NCI-H524 treated with DMSO at 0.1 percent for 48 hours (cell line): ENCODE measurements at regions not wholly inside any gene's neighbourhood (a gene's known extent, or its start where the extent isn't known, plus 50 kb on each side); places are given as distances from the start of the nearest gene placed in this dataset.
"Not testable (repeated sequence)": the region's sequence is repeated elsewhere in the genome, so short reads cannot be mapped to it uniquely, and the experiment has no call there.

ENCODE experiments used
- DNase-seq: peaks from one replicate; lab custom pipeline; 2025; lab: John Stamatoyannopoulos, UW

DNA sequence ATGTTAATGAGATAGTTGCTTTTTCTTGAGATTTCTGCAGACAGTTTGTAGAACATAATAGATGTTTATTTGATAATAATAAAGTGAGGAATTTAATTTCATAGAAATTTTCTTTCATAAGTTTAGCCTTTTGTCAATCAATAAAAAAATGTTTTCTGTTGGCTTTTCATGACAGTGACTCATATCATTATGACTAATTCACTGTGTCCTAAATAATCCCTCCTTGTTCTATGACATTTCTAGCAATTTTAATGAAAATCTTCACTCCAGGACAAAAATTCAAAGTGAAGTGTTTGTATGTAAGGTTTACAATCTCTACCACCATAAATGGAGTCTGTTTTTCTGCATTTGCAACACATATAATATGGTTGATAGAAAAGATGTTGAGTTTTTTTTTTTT is 109.9 kb downstream of the UTRN start:
- no peak for DNase-seq

DNA sequence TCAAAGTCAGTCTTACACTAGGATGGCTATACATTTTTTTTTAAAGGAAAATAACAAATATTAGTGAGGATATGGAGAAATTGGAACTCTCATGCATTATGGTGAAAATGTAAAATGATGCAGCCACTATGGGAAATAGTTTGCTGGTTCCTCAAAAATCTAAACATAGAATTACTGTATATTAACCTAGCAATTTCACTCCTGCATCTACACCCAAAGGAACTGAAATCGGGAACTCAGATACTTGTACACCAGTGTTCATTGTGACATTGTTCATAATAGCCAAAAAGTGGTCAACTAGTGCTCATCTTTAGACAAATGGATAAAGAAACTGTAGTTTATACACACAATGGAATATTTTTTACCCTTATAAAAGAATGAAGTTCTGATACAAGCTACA is 110.7 kb downstream of the UTRN start:
- no peak for DNase-seq

DNA sequence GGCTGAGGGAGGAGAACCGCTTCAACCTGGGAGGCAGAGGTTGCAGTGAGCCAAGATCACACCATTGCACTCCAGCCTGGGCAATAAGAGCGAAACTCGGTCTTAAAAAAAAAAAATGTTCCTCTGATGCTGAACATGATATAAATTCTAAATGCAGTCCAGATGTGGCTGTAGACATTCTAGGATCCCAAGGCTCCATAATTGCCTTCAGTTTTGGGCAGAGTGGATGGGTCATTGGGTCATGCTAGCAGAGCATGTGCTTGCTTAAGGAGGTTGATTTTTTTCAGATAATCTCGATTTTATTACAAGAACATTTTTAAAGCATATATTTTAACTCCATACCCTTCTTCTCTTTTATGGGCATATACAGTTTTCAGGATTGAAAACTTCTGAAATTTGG is 112.0 kb downstream of the UTRN start:
- DNase-seq, result no peak

DNA sequence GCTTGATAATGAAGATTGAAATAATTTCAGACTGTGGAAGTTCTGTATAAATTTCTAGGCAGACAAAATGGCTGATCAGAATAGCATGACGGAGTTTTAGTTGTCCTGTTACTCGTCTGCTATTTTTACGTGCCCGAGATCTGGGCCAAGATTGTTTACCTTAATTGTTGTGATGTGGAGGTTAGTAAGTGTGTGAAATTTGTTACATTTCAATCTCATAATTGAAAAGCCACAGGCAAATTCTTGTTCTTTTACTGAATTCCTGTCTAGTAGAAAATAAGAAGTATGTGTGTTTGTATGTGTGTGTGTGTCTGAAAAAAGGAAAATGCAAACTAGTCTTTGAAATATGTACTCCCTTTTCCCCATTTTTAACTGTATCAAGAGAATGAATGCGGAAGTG is 115.2 kb downstream of the UTRN start:
- no peak for DNase-seq

DNA sequence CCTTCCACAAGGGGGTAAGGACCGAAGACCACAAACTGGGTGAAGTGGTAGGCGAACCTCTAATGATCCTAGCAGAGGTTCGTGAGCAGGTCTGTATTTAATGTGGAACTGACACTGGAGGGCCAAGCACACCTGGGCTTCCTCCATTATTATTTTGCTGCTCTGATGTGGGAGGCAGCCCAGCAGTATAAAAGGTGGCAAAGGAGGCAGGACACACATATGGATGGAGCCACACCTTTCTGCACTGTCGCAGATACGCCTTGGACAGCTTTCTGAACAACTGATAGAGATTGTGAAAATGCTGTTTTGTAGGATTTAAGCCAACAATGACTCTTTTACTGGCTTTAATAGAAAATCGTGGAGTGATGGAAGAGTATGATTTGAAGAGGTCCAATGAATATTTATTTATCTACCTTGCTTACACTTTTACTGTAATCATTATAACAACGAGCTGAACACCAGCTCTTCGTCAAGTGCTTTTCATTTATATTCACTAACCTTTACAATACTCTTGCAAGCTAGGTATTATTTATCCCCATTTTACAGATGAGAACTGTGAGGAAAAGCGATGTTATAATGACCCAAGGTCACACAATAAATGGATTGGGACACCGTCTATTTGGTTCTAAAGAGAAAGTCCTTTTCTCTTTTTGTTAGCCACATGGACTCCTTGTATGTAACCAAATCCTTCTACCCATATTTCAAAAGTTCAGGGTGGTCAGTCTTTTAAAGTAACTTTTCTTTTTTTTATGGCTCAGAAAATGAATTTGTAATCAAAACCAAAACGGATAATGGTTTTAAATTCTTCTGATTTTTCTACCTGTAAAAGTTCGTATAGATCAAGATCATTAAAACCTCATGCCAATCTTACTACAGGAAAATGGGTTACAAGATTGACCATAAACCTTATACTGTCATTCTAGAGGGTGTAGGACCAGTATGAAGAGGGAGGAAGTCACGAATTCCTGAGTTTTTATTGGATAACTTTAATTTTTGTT is 116.9 kb downstream of the UTRN start:
- no peak for DNase-seq

DNA sequence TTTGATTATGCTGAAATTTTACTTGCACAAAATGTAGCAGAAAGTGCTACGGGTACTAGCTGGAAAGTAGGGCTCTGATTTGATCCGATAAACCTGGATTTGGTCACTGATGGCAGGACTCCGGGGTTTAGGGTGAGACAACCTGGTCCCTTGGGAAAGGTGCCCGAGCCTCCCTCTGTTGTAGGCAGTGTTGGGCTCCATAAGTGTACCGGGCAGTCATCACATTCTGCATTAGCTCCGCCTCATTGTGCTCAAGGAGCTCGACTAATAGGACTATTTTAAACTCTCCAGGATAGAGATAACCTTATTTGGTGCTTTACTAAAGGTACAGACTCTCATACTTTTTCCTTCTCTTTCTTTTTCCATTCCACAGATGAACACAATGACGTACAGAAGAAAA is 117.6 kb downstream of the UTRN start:
- no peak for DNase-seq

DNA sequence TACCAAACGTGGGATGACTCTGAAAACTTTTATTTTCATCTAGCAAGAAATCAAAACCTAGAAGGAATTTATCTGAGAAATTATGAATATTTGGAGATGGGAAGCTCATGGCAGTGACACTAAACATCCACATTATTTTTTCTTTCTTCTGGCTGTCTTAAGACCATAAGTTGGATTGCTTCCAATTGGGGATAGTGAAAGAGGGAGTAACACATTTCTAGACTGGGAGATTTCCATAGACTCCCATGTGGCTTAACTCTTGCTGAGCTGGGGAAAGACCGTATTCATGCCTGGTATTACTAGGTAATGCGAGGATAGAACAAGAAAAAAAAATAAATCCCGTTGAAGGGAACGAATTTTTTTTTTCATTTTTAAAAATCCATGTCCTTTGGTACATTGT is 120.0 kb downstream of the UTRN start:
- DNase-seq, result no peak

DNA sequence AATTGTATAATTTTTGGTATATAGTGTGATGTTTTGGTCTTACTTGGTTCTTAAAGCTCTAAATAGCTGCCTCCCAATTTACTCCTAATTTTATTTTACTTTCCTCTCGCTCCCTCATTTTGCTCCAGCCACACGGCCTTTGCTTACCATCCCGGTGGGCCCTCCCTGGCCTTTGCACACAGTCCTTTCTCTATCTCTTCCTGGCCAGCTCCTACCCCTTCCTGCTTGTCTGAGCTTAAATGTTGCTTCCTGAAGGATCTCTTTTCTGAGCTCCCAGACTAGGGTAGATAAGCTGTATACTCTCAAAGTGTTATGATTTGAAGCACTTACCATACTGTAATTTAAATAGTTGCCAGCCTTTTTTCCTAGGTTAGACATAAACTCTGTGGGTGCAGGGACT is 121.7 kb downstream of the UTRN start:
- no peak for DNase-seq

DNA sequence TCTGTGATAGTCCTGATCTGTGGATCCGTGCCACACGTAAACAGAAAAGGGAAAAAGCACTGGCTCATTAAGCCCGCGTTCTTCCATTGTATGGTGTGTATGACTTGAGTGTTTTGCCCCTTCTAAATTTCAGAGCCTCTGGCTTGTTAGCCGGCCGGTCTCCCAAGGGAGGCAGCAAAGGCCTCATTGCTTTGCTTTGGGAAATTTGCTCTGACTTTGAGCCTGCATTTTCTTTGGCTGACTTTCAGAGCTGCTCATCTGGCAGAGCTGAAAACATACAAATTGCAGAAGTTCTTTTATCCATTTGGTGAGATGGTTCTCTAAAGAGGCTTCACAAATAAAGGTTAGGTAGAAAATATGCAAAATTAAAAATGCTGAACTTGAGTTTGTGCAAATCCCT is 123.0 kb downstream of the UTRN start:
- DNase-seq, result no peak

DNA sequence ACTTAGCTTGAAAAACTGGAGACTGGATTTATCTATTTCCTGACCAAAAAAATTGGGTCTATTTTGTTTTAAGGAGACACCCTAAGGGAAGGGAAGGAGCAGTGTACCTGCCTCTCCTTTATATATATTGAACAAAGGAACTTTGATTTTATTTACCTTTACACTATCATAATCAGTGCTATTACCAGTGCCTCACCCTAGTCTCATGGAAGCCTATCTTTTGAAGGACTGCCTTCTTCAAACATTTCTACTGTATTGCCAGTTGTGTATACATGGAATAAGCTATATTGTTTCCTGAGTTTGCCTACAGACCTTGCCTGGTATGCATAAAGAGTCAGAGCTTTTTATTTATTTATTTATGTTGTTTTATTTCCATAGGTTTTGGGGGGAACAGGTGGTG is 124.9 kb downstream of the UTRN start:
- DNase-seq, result no peak

DNA sequence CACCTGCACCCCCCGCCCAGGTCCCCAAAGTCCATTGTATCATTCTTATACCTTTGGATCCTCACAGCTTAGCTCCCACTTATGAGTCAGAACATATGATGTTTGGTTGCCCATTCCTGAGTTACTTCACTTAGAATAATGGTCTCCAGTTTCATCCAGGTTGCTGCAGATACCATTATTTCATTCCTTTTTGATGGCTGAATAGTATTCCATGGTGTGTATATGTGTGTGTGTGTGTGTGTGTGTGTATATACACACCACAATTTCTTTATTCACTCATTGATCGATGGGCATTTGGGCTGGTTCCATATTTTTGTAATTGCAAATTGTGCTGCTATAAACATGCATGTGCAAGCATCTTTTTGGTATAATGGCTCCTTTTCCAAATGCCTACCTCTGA is 125.4 kb downstream of the UTRN start:
- DNase-seq, result not testable (repeated sequence)

DNA sequence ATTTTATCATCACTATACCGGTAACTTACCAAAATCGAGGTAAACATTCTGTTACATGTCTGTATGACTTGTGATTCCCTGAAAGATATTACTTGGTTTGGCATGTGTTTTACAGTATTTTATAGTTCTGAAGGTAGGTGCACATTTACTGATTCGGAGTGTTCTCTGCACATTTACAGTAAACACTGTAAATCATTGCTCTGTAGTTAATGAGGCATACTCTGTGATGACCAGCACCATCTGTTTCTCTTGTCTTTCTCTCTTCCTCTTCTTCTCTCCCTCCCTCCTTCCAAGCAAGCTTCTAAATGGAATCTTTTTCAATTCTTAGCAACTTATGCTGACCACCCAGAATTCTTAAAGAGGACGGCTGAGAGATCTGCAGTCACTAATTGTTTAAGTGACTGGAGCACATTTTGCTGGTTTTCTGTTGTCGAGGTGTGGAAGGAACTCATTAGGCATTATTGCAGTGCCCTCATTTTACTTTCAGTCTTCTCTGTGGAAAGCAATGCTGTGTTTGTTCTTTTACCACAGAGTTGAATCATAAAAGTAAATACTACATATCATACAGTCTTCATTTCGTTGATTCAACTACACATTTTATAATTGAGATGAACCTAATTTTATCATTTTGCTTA is 126.5 kb downstream of the UTRN start:
- DNase-seq, result peak; percentile 12

DNA sequence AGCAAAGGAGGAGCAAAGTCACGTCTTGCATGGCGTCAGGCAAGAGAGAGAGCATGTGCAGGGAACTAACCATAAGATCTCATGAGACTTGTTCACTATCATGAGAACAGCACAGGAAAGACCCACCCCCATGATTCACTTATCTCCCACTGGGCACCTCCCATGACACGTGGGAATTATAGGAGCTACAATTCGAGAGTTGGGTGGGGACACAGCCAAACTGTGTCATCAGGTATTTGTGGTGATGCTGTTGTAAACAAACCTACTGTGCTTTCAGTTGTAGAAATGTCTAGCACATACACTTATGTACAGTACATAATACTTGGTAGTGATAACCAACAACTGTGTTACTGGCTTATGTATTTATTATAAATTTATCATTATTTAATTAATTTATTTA is 128.3 kb downstream of the UTRN start:
- no peak for DNase-seq

DNA sequence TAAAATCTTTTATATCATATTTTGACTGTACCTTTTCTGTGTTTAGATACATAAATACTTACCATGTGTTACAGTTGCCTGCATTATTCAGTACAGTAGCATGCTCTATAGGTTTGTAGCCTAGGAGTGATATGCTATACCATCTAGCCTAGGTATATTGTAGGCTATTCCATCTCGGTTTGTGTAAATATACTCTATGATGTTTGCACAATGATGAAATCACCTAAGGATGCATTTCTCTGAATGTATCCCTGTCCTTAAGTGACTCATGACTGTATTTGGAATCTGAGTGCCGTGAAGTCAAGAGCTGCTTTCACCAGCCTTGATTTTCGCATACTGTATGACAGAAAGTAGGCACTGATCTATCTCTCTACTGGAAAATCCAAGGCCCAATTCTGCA is 129.9 kb downstream of the UTRN start:
- no peak for DNase-seq

DNA sequence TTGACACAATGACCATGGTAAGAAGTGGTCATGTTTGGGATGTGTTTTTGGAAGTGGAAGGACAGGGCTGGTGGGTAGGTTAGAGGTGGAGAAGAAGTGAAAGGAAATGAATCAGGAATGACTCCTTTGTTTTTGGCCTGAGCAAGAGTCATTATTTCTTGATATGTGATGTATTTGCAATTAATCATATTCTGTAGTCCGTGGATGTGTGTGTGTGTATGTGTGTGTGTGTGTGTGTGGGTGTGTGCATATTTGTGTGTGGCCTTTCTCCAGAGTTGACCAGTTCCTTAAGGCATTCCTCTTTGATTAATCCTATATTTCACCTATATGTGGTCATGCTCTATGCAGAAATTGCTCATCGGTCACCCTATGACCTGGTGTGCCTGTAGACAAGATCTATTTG is 130.7 kb downstream of the UTRN start:
- no peak for DNase-seq

DNA sequence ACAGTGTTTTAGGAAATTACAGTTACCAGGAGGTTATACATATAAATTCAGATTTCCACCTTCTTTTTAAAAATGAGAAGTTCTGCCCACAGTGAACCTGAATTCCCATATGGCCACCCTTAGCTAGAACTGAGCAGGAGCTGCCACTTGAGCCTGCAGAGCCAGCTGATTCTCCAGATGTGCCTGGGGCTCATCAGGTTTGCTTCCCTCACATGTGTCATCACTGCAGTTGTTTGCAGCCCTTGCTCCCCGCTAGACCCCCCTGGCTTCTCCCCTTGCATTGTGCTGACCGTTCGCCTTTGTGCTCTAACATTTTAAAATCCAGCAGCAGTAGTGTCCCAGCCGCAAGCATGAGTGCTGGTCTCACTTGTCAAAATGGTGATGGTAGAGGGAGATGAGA is 131.1 kb downstream of the UTRN start:
- DNase-seq, result no peak

DNA sequence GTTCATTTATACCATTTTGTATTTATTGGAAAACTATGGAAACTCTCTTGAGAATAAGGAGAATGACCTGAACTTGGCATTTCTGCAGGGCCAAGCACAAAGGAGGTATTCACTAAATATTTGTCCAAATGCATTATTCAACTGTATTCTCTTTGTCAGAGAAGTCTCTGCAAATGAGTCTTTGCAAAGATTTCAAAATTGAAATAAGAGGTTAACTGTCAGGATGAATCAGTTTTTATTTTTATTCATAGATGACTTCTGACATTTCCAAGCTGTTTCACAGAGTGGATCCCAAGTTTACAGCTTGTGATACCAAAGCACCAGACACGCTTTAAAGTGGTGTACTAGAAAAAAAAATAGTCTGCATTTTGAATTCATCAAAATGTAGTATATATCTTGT is 131.6 kb downstream of the UTRN start:
- DNase-seq, result no peak

DNA sequence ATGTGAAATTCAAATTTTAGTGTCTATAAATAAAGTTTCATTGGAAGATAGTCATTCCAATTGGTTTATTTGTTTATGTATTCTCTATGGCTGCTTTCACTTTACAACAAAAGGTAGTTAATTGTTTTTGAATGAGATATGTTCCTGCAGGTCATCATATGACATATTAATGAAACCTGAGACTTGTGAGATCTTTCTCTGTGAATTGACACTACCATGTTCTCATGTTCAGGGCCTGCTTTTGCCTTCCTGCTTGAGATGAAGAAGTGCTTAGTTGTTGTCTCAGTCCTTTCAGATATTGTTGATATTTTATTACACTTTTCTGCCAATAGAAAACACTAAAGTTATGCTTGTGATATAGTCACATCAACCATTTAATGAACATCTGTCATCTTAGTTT is 132.5 kb downstream of the UTRN start:
- no peak for DNase-seq

DNA sequence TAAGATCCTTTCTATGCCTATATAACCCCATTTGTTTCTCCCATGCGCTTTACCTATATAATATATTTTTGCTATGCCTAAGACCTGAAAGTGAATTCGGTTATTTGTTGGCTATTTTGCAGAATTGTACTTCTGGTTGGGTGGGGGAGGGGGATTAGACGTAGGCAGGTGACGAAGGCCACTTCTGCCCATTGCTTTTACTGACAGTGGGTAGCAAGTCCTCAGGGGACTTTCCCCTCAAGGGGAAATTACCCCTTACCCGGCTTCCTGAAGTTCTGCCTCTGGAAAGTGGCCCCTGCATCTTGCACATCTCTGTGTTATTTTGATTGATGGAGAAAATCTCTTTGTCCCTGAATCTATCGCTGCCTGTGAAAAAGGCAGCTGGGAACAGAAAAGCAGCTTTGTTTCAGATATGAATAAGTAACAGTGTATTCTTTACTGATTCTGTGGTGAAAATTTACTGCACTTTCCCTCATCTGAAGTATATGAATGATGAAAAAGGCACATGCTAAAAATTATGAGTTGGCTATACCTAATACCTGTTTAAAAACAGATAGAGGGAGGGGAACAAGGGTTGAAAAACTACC is 133.9 kb downstream of the UTRN start:
- no peak for DNase-seq

DNA sequence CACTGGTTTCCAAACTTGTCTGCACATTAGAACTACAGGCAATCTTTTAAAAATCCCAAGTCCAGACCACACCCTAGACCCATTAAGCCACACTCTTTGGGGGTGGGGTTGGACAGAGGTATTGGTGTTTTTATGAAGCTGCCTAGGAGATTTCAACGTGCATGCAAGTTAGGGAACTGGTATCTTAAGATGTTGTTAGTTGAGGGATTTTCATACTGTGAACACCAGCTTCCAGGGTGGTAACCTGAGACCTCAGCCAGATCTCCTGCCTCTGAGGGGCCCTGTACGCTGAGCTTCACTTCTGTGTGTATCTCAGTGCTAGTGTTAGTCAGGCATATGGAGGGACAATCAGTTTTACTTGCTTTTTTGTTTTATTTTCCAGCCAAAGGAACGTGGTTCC is 138.0 kb downstream of the UTRN start:
- DNase-seq, result no peak

DNA sequence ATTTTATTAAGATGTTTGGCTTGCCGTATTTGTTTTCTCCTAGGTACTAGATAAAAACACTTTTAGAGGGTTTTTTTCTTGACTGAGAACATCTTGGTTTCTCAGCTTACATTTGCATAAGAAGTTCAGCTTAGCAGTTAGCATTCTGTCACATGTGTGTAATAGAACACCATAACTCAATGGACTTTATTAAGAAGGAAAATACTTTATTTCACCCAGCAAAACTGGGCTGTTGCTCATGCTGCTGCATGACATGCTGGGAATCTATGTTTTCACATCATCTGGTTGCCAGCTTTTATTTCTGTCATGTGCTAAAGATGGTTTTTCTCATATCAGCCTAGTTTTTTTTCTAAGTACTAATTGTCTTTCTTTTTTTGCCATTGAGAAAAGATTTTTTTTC is 144.6 kb downstream of the UTRN start:
- no peak for DNase-seq

DNA sequence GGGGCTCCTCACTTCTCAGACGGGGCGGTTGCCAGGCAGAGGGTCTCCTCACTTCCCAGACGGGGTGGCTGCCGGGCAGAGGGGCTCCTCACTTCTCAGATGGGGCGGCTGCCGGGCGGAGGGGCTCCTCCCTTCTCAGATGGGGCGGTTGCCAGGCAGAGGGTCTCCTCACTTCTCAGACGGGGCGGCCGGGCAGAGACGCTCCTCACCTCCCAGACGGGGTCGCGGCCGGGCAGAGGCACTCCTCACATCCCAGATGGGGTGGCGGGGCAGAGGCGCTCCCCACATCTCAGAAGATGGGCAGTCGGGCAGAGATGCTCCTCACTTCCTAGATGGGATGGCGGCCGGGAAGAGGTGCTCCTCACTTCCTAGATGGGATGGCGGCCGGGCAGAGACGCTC is 148.3 kb downstream of the UTRN start:
- DNase-seq, result not testable (repeated sequence)

DNA sequence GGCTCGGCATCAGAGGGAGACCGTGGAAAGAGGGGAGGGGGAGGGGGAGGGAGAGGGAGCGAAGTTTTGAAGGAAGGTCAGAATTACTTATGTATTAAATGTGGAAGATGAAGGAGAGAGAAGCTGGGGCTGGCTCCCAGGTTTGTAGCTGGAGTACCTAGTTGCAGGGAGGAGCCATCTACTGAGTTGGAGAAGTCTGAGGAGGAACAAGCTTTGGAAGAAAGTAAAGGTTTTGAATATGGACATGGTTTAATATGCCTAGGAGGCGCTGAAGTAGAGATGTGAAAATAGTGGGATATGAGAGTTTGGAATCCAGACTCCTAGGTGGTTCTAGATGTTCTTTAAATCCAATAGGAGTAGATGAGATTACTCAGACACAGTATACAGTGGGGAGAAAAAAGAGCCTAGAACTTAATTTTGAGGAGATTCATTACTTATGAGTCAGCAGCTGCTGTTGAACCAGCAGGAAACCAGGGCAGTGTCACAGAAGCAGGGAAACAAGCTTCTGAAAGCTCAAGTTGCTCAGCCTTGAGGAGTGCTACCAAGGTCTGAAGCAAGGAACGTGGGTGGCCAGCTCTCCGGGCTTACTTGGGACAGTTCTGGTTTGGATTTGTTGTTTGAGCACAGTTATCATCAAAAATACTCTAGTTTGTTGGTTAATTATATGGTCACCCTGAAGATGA is 149.3 kb downstream of the UTRN start:
- no peak for DNase-seq
